ENCODE measurements at regions not wholly inside any gene's neighbourhood (a gene's known extent, or its start where the extent isn't known, plus 50 kb on each side); places are given as distances from the start of the nearest gene placed in this dataset.

DNA sequence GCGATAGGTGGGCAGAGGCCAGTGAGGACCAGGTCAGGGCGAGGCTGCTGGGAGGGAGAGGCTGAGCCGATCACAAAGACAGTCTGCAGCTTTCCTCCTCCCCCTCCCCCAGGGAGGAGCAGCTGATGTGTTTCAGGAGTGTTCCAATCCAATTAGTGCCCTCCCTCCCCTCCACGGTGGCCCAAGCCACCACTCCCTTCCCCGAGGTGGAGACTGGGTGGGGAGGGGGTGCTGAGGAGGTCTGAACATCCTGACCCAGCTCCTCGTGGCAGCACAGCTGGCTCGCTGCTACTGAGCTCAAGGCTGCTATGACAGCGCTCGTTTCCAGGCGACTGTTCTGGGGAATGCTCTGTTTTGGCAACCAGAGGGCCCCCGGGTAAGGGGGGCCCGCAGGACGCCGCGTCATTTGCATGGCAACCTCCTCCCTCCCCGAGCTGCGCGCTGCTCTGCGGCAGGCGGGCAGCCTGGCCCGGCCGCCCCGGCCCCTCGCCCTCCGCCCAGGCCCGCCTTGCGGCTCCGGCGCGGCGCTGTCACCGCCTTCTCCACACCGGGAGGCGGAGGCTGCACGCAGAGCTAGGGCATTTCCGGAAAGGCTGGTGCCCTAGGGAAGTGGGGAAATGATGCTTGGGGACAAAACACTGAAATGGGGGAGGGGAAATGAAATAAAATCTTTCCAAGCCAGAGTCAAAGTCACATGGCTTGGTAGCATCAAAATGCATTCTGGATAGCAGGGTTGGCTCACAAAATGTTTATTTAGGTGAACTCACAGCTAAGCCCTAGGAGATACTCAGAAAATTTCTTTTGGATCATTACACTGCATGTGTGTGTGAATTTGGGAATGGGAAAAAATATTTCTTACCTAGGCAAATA, 67.4 kb upstream of the PIM1 start:
- peak; percentile 92 to 96 for ATAC-seq
- Mint-ChIP-seq H3K27ac (peak overlapping the region; percentile 89 to 96), H3K9me3 (no peaks in the 10 kb centered on the region), H3K36me3 (no peaks in the 10 kb centered on the region)
- DNase-seq (ENCODE audit: low spot score in 2 of 2), result peak; percentile 71 to 73

DNA sequence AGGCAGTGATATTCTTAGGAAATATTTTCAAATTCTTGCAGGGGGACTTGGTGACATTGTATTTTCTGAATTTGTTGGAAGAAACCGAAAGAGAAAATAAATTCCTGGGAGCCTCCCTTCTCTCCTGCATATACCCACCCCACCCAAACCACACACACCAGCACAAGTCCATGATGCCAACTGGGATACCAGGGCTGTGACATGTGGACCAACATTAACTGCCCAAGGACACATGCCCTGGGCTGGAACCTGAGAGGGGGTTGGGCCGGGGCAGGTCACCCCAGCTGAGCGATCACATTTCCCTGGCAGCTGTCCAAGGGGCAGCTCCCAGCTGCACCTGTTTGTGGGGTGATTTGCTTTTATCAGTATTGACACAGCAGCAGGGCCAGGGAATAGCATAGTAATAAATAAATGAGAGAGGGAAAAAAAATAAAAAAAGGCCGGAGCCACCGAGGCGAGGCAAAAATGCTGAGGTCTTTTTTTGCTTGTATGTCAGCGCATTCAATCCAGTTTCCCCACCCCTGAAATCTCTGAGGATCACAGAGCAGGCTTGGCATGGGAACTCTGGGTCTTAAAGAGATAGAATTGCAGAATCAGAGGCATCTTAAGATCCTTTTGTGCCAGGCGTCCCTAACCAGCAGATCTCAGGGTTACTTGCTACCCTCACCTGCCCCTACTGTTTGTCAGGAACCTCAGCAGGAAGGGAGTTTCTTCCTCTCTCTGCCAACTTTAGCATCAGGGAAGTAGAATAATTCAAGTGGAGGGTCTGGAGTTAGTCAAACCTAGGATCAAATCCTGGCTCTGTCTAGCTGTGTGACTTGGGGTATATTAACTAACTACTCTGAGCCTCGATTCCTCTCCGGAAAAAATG, 66.5 kb upstream of the PIM1 start:
- DNase-seq (ENCODE audit: low spot score in 2 of 2), result no peak
- Mint-ChIP-seq H3K9me3 (no peaks in the 10 kb centered on the region), H3K27ac (peak overlapping the region; percentile 89), H3K36me3 (no peaks in the 10 kb centered on the region)
- ATAC-seq, result no peak

DNA sequence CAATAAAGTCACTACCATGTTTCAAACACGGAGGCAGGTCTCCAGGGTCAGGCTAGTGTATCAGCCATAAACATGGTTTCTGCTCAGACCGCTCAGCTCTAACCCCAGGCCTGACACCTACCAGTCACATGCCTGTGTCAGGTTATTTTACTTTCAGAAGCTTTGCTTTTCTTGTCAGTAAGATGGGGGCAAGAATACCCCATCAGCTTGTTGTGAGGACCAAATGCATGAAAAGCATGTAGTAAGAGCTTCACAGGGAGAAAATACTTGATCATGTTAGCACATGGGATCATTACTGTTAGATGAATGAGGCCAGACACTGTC, 65.2 kb upstream of the PIM1 start:
- Mint-ChIP-seq H3K9me3 (no peaks in the 10 kb centered on the region), H3K27ac (peak overlapping the region; percentile 12 to 40), H3K36me3 (no peaks in the 10 kb centered on the region)
- ATAC-seq (no peak), DNase-seq (ENCODE audit: low spot score in 2 of 2) (no peak)

DNA sequence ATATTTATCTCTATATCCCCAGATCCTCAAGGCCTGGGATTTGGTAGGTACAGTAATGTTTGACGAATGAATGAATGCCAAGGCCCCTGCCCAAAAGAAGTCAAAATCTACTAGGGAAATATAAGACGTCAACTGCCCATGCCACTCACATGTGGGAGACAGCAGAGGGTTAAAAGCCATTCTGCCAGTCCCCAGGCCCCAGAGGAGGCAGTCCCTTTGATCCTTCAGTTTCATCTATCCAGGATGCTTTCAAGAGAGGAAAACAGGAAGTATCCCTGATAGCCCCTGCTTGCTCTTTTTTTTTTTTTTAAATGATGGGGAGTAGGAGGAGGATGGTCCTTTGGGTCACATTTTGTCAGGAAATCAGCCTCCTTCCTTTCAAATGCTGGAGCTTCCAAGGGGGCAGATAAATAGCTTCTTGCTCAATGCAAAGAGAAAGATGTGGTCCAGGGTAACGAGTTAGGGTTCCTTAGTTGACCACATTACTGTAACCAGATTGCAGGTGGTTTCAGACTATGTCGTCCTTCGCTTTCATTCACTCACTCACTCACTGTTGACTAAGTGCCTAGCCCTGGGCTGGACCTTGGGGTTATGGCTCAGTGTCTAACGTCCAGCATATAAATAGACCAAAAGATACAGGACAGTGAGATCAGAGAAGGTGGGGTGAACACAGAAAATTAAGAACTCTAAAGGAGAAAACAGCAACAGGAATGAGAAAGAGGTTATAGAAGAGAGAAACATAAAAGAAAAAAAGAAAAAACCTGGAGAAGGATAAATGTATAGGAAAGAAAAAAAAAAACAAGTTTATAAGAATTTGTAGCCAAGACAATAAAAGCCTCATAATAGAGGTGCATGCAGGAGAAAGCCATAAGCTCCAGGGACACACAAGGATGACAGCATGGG, 64.6 kb upstream of the PIM1 start:
- peak overlapping the region; percentile 12 to 40 for H3K27ac Mint-ChIP-seq
- ATAC-seq (no peak), DNase-seq (ENCODE audit: low spot score in 2 of 2) (no peak)
- no peaks in the 10 kb centered on the region for H3K9me3 Mint-ChIP-seq
- H3K36me3 Mint-ChIP-seq, result no peaks in the 10 kb centered on the region

- Mint-ChIP-seq H3K9me3 (no peaks in the 10 kb centered on the region), H3K27ac (no peak overlapping the region), H3K36me3 (no peaks in the 10 kb centered on the region)
- ATAC-seq, result no peak
- no peak for DNase-seq (ENCODE audit: low spot score in 2 of 2)
These were observed 63.9 kb upstream of the PIM1 start for GRCh38 chr6:37106051-37106363.

GRCh38 chr6:37106554-37106953, 63.4 kb upstream of the PIM1 start:
- ATAC-seq (no peak), DNase-seq (ENCODE audit: low spot score in 2 of 2) (no peak)
- no peak overlapping the region for H3K27ac Mint-ChIP-seq
- H3K36me3 Mint-ChIP-seq, result no peaks in the 10 kb centered on the region
- H3K9me3 Mint-ChIP-seq, result no peaks in the 10 kb centered on the region

DNA sequence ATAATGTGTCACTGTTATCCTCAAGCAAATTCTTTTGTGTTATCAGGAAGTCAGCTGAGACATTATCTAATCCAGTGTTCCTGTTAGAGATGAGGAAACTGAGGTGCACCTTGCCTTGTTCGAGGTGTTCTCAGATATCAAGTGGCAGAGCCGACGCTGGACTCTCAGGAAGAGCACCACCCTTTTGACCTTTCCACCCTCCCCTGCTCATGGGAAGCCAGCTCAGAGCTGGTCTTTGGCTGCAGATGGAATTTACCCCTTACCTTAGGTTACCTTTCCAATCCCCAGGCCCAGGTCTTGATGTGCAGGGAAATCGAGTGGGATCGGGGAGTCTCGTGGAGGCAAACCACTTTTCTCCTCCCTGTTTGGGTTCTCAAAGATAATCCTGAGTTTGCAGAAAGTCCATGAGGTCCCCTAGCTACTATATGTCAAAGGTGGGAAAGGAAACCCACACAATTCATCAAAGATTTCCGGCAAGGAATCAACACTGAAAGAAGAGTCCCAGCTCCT, 62.9 kb upstream of the PIM1 start:
- Mint-ChIP-seq H3K36me3 (no peaks in the 10 kb centered on the region), H3K27ac (no peak overlapping the region), H3K9me3 (no peaks in the 10 kb centered on the region)
- no peak for ATAC-seq
- DNase-seq (ENCODE audit: low spot score in 2 of 2), result no peak

DNA sequence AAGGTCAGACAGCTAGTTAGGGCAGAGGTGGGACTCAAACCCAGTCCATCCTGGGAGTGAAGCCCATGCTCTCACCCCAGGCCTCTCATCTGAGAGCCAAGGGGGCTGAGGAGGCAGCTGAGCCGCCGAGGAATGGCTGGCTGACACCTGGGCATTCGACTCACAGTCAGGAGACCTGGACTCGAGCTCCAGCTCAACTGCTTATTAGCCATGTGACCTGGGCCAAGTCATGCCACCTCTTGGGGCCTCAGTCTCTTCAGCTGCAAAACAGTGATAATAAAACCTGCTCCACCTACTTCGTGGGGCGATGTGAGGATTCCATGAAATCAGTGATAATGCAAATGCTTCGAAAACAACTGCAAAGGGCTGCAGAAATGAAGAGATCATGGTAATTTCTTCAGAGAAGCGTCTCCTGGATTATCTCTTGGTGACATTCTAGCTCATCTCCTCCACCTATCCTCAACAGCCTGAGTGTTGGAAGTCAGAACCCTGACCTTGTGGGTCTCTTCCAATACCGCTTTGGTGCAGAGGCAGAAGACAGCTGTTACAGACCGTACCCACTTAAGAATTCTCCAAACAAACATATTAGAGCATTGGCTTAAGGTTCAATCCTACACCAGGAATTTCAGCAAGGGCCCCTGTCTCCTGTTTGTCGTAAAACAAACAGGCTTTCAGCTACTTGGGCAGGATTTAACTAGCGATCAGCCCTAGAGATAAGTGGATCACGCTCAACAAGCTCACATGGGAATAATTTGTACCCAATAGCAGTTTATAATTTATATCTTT, 60.0 kb upstream of the PIM1 start:
- H3K9me3 Mint-ChIP-seq, result no peaks in the 10 kb centered on the region
- ATAC-seq, result no peak
- H3K27ac Mint-ChIP-seq, result peak overlapping the region; percentile 10 to 95
- DNase-seq (ENCODE audit: low spot score in 2 of 2), result no peak
- peaks cover 0 to 4% of the 10 kb centered on the region in 2 donors for H3K36me3 Mint-ChIP-seq

GRCh38 chr6:37110500-37111461, 59.2 kb upstream of the PIM1 start:
- peak; percentile 88 to 97 for ATAC-seq
- peak in 1 of 2 donors; percentile 66 for DNase-seq (ENCODE audit: low spot score in 2 of 2)
- peak overlapping the region; percentile 10 to 95 for H3K27ac Mint-ChIP-seq

DNA sequence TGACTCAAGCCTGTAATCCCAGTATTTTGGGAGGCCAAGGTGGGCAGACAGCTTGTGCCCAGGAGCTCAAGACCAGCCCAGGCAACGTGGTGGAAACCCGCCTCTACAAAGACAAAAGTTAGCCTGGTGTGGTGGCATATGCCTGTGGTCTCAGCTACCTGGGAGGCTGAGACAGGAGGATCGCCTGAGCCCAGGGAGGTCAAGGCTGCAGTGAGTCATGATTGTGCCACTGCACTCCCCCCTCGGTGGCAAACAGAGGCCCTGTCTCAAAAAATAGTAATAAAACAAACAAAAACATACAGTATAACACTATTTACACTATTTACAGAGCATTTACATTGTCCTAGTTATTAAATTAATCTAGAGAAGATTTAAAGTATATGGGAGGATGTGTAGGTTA, 56.0 kb upstream of the PIM1 start:
- DNase-seq (ENCODE audit: low spot score in 2 of 2), result no peak
- Mint-ChIP-seq H3K36me3 (peaks cover 0 to 4% of the 10 kb centered on the region in 2 donors), H3K9me3 (peaks cover 0 to 4% of the 10 kb centered on the region in 2 donors), H3K27ac (no peak overlapping the region)
- ATAC-seq, result no peak

More at GRCh38 chr6:37110500-37111461, 59.2 kb upstream of the PIM1 start:
- Mint-ChIP-seq H3K36me3 (peaks cover 0 to 4% of the 10 kb centered on the region in 2 donors), H3K9me3 (no peaks in the 10 kb centered on the region)

DNA sequence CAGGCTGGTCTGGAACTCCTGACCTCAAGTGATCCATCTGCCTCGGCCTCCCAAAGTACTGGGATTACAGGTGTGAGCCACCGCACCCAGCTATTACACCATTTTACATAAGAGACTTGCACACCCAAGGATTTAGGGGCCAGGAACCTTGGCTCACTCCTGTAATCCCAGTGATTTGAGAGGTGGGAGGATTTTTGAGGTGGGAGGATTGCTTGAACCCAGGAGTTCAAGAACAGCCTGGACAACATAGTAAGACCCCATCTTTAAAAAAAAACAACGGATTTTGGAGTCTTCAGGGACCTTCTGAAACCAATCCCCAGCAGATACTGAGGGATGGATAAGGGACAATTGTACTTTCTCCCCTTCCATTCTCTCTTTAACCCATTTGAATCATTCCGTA, 55.3 kb upstream of the PIM1 start:
- no peak for DNase-seq (ENCODE audit: low spot score in 2 of 2)
- no peak for ATAC-seq
- Mint-ChIP-seq H3K9me3 (peaks cover 0 to 4% of the 10 kb centered on the region in 2 donors), H3K36me3 (peaks cover 0 to 4% of the 10 kb centered on the region in 2 donors), H3K27ac (no peak overlapping the region)

GRCh38 chr6:37115236-37115895, 54.6 kb upstream of the PIM1 start:
- Mint-ChIP-seq H3K9me3 (peaks cover 0 to 4% of the 10 kb centered on the region in 2 donors), H3K36me3 (peaks cover 0 to 4% of the 10 kb centered on the region in 2 donors), H3K27ac (no peak overlapping the region)
- ATAC-seq, result no peak
- no peak for DNase-seq (ENCODE audit: low spot score in 2 of 2)

- Mint-ChIP-seq H3K9me3 (peaks cover 0 to 4% of the 10 kb centered on the region in 2 donors), H3K36me3 (peaks cover 0 to 4% of the 10 kb centered on the region in 2 donors), H3K27ac (no peak overlapping the region)
- ATAC-seq, result no peak
- DNase-seq (ENCODE audit: low spot score in 2 of 2), result no peak
These were observed 53.6 kb upstream of the PIM1 start for GRCh38 chr6:37116326-37116725.

GRCh38 chr6:37119387-37119886, 50.5 kb upstream of the PIM1 start:
- DNase-seq (ENCODE audit: low spot score in 2 of 2) (no peak), ATAC-seq (peak in 1 of 2 donors; percentile 76)
- Mint-ChIP-seq H3K9me3 (peaks cover 0 to 4% of the 10 kb centered on the region in 2 donors), H3K36me3 (no peaks in the 10 kb centered on the region), H3K27ac (no peak overlapping the region)

Measured in activated naive CD4-positive, alpha-beta T cell treated with anti-CD3 and anti-CD28 coated beads, Interleukin-2, amount 50 U/mL, for 72 hours (primary cell).